ENCODE measurements at regions not wholly inside any gene's neighbourhood (a gene's known extent, or its start where the extent isn't known, plus 50 kb on each side); places are given as distances from the start of the nearest gene placed in this dataset.

- ATAC-seq (no peak), DNase-seq (ENCODE audit: low read depth in 1 of 2, low spot score in 1 of 2) (no peak), FAIRE-seq (no peak)
- Histone ChIP-seq H3K4me1 (no peaks in the 10 kb centered on the region), H3K27ac (no peak overlapping the region), H3K9me3 (no peaks in the 10 kb centered on the region), H3K4me2 (no peak overlapping the region), H3K4me3 (no peak overlapping the region)
- CTCF ChIA-PET: no interaction called here
- TF ChIP-seq CEBPB (IDR thresholded peaks at IDR 0.05) (no peak), NPAS2 (CRISPR knock-in tag; IDR thresholded peaks at IDR 0.05; ENCODE audit: borderline replicate concordance) (no peak), MAFK (IDR thresholded peaks at IDR 0.05; ENCODE audit: partially characterized antibody) (no peak), TP53 (CRISPR knock-in tag; IDR thresholded peaks at IDR 0.05) (no peak), RFX5 (IDR thresholded peaks at IDR 0.05) (no peak), HOXB13 (CRISPR knock-in tag; IDR thresholded peaks at IDR 0.05; ENCODE audit: low read depth) (no peak), JUNB (IDR thresholded peaks at IDR 0.05) (no peak), CTCF (IDR thresholded peaks at IDR 0.05) (no peak), POLR2AphosphoS2 (conservative IDR thresholded peaks at IDR 0.05; ENCODE audit: low read length) (no peak)
- WGBS (ENCODE audit: missing lambda C conversion rate): 50% methylated on average over 2 of the region's 2 CpGs
- POLR2A ChIA-PET: no interaction called here
Measured at GRCh38 chr18:60503199-60503598, 130.6 kb upstream of the MC4R start.

- TF ChIP-seq ELK1 (IDR thresholded peaks at IDR 0.05; ENCODE audit: low read depth, low read length) (no peak), FOSB (CRISPR knock-in tag; IDR thresholded peaks at IDR 0.05) (no peak), CTCF (IDR thresholded peaks at IDR 0.05) (no peak), ATOH8 (CRISPR knock-in tag; IDR thresholded peaks at IDR 0.05; ENCODE audit: low read depth) (no peak), ZSCAN20 (CRISPR knock-in tag; IDR thresholded peaks at IDR 0.05) (no peak), RNF2 (IDR thresholded peaks at IDR 0.05; ENCODE audit: borderline replicate concordance, low read depth) (no peak), POLR2A (IDR thresholded peaks at IDR 0.05; ENCODE audit: low read length) (no peak), TP53 (CRISPR knock-in tag; IDR thresholded peaks at IDR 0.05) (no peak), KDM1A (IDR thresholded peaks at IDR 0.05; ENCODE audit: low read depth) (no peak)
- WGBS (ENCODE audit: missing lambda C conversion rate): 3% methylated on average over 1 of the region's 1 CpG
- no peak for ATAC-seq
- no peaks in the 10 kb centered on the region for H3K9me3 ChIP-seq
- no peak for DNase-seq (ENCODE audit: low read depth in 1 of 2, low spot score in 1 of 2)
- H3K4me3 ChIP-seq: no peak overlapping the region
- H3K4me2 ChIP-seq: no peak overlapping the region
- no peak for FAIRE-seq
- POLR2A ChIA-PET: no interaction called here
- no peaks in the 10 kb centered on the region for H3K4me1 ChIP-seq
- no peak overlapping the region for H3K27ac ChIP-seq
- CTCF ChIA-PET: no interaction called here
Measured at GRCh38 chr18:60506190-60506589, 133.6 kb upstream of the MC4R start.

- H3K4me3 ChIP-seq: no peak overlapping the region
- ChIA-PET POLR2A (no interaction called here), CTCF (no interaction called here)
- TF ChIP-seq PHF8 (IDR thresholded peaks at IDR 0.05; ENCODE audit: borderline replicate concordance, low read depth): no peak
- no peak overlapping the region for H3K27ac ChIP-seq
- H3K4me1 ChIP-seq: no peaks in the 10 kb centered on the region
- no peak overlapping the region for H3K4me2 ChIP-seq
- ATAC-seq (no peak), FAIRE-seq (no peak), DNase-seq (ENCODE audit: low read depth in 1 of 2, low spot score in 1 of 2) (no peak)
- no peaks in the 10 kb centered on the region for H3K9me3 ChIP-seq
- 60% methylated on average over 4 of the region's 4 CpGs for WGBS (ENCODE audit: missing lambda C conversion rate)
Measured at GRCh38 chr18:60506682-60507081, 134.1 kb upstream of the MC4R start.
